ENCODE measurements at regions not wholly inside any gene's neighbourhood (a gene's known extent, or its start where the extent isn't known, plus 50 kb on each side); places are given as distances from the start of the nearest gene placed in this dataset.
A peak's percentile ranks its signal among the peaks of the same experiment; 100 is the strongest.

DNA sequence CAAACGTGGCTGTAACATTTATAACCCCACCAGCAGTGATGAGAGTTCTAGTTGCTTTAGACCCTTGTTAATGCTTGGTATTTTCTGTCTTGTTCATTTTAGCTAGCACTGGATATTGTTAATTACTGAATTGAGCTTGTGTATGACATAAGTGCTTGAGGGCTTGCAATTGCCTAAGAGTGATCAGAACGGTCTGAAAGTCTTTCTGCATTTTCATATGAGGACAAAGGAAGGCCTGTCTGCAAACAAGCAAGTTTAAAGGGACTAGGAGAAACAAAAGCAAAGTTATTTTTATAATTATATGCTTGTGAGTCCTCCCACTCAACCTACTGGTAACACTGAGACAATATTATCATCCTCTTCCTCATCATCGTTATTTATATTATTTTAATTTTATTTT is 305.5 kb upstream of the DUSP10 start:
- DNase-seq (ENCODE audit: low read depth in 4 of 4, low spot score in 3 of 4), result no peak

DNA sequence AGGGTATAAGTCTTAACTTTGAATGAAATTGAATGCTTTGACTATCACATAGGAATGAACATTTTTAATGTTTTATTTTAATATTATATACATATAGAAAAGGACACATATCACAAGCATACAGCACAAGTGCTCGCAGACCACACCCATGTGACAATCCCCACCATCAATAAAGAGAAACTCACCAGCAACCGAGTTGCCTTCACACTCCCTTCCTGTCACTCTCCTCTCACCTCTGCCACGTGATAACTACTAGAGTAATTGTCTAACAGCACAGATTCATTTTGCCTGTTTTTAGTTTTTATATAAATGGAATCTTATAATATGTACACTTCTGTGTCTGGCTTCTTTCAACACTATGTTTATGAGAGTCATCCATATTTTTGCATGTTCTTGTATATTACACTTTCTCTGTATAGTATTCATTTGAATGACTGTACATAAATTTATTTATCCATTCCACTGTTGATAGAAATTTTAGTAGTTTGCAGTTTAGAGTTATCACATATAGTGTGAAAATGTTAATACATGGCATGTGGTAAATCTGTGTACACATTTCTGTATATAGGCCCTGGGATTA is 304.9 kb upstream of the DUSP10 start:
- no peak for DNase-seq (ENCODE audit: low read depth in 4 of 4, low spot score in 3 of 4)

DNA sequence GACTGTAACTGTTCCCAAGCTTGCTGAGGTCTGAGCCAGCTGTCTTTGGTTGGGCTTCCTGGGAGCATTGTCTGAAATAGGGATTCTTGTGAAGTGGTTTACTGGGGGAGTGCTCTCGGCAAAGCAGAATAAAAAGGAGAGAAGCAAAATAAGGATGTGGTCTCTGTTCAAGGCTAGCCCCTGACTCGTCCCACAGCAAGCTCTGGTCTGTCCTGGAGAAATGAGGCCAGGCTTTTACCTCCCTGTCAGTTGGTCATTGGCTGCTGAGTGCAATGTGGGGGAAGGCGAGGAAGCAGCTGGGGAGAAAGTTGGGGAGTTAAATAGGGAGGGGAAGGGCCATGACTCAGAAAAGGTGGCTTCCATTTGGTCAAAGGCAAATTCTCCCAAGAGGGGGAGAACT is 303.9 kb upstream of the DUSP10 start:
- no peak for DNase-seq (ENCODE audit: low read depth in 4 of 4, low spot score in 3 of 4)

DNA sequence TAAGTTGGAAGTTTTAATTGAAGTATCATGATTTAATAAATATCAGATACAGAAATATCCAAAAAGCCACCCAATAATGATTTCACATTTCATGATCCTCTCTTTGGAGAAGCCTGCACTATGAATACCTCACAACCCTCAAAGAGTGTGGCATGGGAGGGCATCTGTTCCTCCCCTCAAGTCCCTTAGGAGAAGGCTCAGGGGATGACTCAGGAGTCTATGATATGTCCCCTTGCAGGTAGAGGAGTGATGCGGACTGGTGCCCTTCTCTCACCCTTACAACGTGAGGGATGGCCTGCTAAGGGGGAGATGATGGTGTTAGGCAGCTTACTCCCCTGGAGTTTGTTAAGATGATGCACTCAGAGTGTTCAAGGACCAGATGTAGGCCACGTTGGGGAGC is 303.3 kb upstream of the DUSP10 start:
- DNase-seq (ENCODE audit: low read depth in 4 of 4, low spot score in 3 of 4), result no peak

DNA sequence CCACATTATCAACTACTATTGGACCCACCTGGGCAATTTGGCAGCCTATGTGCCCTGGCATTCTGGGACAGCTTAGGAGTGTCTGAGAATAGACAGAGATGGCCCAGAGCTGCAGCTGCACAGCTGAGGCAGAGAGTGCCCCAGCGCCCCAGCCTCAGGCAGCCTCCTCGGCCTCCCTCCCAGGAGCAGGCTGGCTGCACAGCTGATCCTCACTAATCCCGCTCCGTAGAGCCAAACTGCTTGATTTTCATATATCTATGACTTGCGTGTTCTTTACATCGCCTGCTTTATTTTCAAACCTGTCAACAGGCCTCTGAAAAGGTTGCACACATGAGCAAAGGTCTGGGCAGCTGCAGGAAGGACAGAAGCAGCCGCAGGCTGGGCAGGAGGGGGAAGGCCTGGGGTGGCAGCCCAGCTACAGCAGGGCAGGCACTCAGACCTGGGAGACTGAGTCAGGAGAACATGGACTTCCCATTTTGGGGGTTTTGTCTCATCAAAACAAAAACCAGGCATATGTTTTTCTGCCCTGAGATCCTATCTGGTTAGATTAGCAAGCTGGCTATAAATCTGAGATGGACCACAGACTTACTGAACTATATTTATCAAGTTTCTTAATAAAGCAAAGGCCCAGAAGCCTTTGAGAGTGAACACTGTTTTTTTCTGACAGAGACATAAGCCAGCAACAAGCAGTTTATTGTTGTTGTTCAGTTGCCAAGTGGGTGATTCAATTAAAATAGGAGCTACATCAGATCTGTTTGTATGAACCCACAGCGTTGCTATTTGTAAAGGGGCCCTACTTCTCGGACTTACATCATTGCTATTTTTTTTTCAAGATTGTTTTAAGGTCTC is 301.8 kb upstream of the DUSP10 start:
- DNase-seq (ENCODE audit: low read depth in 4 of 4, low spot score in 3 of 4), result peak in 2 of 4 donors; percentile 68 to 69

DNA sequence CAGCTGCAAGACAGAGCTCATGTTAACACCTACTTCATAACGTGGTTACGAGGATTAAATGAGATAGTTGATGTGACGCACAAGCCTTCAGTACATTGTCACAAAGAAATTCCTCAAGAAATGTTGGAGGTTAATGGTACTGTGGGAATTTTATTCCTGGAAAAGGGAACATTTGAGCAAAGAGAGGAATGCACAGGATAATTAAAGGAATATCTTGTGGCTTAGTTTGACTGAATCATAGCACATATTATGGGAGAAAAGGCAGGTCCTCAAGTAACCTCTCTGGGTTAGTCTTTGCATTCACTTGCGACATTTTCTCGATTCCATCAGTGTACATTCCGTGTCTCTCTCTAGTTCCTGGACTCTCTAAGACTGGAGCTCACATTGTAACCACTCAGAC is 300.2 kb upstream of the DUSP10 start:
- DNase-seq (ENCODE audit: low read depth in 4 of 4, low spot score in 3 of 4), result no peak

DNA sequence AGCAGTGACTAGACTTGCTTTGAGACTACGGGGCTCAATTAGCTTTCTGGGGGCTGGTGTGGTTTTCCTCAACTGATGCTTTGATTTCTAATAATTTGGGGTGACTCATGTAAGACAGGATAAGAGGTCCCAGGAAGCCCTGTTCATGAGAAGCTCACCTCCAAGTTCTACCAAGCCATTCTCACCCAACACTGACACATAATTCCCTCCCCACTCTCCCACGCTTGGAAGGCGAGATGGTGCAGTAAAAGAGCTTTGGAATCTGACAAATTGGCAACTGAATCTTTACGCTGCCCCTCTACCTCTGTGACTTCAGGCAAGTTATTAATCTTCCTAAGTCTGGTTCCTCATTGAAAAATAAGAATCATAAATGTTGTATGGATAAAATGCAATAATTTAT is 299.1 kb upstream of the DUSP10 start:
- DNase-seq (ENCODE audit: low read depth in 4 of 4, low spot score in 3 of 4), result peak in 1 of 4 donors; percentile 27

DNA sequence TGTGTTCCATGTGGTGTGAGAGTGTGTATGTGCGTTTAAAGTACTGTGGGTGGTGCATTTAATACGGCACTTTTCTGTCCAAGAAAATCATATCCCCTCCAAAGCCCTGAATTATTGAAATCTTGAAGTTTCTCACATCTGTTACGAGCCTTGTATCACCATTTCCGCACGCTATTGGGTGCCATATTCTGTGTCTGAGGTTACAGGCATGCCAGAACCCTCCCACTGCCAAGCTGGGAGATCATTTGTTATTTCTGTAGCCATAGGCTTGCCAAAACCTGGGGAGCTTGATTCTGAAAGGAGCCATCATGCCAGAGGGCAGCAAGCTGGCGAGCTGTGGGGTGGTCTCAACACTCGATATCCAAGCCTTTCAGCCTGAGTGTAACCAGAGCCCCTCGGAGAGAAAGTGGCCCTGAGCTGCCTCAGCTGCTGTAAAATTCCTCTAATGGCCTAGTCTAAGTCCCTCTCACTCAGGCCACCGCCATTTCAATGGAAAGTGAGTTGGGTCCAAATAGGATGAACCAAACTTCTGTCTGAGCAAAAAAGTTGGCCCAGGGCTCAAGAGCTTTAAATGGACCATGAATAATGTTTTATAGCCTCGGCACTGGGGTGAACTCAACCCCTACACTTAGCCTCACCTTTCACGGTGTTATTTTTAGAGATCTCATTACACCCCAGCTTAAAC is 298.4 kb upstream of the DUSP10 start:
- peak in 1 of 4 donors; percentile 30 for DNase-seq (ENCODE audit: low read depth in 4 of 4, low spot score in 3 of 4)

DNA sequence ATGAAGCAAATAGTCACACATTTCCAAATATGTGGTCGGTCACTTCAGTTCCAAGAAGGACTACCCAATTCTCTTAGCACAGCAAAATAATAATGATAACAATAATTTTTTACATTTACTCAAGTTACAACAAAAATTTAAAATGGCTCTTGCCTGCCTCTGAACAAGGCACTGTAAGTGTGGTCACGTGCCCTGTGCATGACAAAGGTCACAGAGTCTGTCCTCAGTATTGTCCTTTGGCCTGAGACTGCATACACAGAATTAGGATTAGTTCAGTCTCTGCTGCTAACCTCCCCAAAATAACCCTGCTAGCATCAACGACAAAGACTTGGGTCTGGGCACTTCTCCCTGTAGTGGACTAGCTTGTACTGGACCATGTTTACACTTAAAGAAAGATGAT is 297.1 kb upstream of the DUSP10 start:
- DNase-seq (ENCODE audit: low read depth in 4 of 4, low spot score in 3 of 4), result no peak

DNA sequence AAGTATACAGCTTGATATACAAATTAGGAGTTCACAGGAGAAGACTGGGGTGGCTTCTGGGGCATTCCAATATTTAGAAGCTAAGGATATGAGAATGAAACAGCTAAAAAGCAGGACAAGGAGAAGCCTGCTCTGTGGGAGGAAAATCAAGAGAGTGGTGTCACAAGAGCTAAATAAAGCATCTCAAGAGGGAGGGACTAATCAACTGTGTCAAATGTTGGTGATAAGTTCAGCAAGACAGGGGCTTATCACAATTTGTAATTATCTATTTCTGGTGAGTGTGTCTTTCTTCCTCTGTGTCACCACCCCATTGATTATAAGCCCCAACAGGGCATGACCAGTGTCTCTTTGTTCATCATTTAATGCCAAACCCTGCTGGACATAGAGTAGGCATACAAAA is 295.8 kb upstream of the DUSP10 start:
- DNase-seq (ENCODE audit: low read depth in 4 of 4, low spot score in 3 of 4), result no peak

DNA sequence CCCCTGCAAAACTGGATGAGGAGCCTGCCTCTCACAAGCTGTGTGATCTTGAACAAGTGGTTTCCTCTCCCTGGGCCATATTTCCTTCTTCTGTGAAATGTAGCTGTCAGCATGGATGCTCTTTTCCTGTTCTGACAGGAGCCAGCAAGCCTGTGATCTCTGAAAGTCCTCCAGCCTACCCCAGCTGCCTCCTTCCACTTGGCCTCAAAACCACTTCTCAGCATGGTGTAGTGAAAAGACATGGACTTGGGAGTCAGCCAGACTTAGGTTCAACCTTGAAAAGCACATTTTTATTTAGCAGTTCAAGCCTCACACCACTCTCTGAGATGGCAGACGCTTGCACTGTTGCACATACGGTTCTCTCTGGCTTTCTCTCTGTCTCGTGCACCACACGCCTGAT is 292.9 kb upstream of the DUSP10 start:
- DNase-seq (ENCODE audit: low read depth in 4 of 4, low spot score in 3 of 4), result no peak

DNA sequence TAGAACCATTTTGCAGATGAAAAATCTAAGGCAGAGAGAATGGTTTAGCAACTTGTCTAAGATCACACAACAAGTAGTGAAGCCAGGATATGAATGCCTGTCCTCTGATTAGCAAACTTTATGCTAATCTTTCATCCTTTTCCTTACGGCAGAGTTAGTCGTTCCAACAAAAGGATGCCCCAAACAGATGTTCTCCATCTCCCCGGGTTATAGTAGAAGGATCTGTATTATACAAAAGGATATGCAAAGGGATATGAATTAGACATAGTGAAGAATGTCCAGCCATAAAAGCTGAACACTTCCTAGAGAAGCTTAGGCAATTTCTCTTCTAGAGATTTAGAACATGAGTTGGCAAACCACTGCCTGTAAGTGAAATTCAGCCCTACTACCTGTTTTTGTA is 291.6 kb upstream of the DUSP10 start:
- DNase-seq (ENCODE audit: low read depth in 4 of 4, low spot score in 3 of 4), result no peak

DNA sequence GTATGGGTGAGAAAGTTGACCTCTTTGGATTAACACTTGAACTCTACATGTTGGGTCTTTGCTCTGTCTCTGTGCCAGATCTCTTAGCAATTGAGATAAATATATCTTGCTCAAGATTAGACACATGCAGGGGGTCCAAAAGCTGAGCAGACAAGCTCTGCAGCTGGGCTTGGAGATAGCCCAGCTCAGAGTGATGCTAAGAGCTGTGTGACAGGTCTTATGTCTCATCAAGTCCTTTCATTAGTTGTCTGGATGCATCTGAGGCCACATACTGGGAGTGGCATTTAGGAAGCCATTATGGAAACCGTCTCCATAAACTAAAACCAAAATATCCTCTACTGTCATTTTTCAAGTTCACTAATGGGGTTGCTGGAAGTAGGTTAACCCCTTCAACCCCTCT is 289.4 kb upstream of the DUSP10 start:
- DNase-seq (ENCODE audit: low read depth in 4 of 4, low spot score in 3 of 4), result no peak

DNA sequence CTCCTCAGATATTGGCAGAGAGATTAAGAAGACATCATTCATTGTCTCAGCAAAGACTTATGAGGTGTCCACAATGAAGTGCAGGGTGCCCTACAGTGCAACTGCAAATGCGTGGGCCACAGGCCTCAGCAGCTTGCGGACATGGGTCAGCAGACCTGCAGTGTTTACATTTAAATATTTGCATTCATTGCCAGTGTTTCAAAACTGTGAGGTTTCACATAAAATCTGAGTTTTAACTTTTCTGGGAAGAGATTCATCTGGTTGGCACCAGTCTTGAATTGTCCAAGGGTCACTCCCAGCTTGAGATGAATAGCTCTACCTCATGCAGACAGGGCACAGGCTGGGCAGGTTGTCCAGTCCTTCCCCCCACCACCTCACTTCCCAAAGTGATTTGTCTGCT is 286.8 kb upstream of the DUSP10 start:
- DNase-seq (ENCODE audit: low read depth in 4 of 4, low spot score in 3 of 4), result no peak

DNA sequence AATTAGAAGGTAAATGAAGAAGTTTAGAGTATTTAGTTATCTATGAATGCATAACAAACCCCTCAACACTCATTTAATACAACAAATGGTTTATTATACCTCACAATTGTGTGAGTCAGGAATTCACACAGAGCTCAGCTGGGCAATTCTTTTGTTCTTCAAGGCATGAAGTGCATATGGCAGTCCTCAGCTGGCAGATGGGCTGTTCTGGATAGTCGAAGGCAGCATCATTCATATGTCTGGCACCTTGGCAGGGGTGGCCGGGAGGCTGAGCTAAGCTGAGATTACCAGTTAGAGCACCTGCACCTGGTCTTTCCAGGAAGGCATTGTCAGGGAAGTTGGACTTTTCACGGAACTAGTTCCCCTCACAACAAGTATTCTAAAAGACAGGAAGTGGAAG is 286.2 kb upstream of the DUSP10 start:
- DNase-seq (ENCODE audit: low read depth in 4 of 4, low spot score in 3 of 4), result no peak

DNA sequence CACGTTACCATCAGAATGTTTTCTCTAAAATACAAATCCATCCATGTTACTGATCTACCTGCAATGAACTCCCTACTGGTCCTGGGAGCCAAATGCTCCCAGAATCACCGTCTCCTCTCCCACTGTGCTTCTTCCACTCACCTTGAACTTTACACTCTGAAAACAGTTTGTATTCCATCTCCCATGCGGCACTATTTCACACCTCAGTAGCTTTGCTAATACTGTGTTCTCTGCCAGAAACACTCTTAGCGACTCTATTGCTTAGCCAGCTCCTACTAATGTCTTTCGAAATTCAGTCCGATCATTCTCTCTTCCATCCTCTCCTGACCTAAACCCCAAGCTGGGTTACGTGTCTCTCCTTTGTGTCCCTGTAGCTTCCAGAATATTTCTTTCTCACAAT is 284.4 kb upstream of the DUSP10 start:
- DNase-seq (ENCODE audit: low read depth in 4 of 4, low spot score in 3 of 4), result no peak

DNA sequence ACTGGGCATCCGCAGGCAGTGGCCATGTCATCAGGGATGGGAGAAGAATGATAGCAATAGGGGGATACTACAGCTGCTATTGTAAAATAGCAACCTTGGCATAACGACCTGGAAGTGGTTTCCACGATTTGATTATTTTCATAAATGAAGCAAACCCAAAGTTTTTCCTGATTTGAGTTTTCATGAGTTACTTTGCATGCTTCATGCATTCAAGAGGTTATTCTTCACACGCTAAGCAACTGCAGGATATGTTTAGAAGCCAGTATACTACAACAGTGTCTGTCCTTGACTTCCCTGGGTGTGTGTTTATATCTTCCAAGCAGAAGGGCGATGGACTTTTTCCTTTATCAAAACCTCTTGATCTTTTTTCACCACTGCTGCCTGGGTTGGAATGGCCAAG is 281.1 kb upstream of the DUSP10 start:
- no peak for DNase-seq (ENCODE audit: low read depth in 4 of 4, low spot score in 3 of 4)

DNA sequence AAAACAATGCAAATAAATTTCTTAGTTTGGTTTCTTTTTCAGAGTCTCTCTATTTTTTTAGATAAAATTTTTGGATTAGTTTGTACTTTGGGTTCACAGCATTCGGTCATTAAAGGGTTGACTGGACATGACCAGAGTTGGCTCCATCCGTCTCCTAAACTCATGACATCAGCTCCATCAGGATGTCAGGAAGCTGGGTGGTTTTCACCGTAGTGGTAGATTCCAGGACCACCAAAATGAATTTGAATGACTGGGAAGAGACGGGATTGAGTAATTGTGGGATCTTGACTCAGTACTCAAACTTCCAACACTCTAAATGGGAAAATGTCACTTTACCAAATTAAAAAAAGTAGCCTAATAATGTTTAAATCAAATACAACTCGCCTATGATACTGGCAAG is 279.2 kb upstream of the DUSP10 start:
- DNase-seq (ENCODE audit: low read depth in 4 of 4, low spot score in 3 of 4), result no peak

DNA sequence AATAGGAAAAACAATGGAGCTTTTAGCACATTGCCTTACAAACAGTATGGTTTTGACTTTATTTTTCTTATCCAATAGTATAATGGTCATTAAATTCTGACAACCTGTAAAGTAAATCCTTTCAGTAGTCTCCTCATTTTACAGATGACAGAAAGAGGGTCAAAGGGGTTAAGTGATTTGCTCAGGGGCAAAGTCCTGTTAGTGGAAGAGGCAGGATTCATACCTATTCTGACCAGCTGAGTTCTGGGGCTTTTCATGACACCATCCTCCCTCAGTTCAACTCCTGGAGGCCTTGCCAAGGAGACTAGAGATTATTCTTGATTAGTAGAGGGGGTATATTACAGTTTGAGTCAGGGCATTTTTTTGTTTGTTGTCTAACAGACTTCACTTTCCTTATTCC is 278.7 kb upstream of the DUSP10 start:
- DNase-seq (ENCODE audit: low read depth in 4 of 4, low spot score in 3 of 4), result no peak

DNA sequence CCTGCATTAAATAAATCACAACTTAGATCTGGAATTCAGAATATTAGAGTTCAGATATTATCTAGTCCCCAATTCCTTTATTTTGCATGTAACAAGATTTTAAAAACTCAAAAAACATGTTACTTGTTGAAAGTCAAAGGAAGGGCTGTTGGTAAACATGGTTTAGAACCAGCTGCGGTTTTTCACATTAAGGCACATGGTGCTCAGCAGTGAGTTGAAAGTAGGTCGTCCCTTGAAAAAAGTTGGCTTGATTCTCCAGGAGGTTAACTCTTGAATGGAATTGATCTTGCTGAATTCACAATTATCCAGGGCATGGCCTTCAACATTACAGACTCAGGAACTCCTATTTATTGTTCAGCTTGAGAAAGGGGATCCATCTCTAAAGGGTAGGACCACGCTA is 277.1 kb upstream of the DUSP10 start:
- no peak for DNase-seq (ENCODE audit: low read depth in 4 of 4, low spot score in 3 of 4)

DNA sequence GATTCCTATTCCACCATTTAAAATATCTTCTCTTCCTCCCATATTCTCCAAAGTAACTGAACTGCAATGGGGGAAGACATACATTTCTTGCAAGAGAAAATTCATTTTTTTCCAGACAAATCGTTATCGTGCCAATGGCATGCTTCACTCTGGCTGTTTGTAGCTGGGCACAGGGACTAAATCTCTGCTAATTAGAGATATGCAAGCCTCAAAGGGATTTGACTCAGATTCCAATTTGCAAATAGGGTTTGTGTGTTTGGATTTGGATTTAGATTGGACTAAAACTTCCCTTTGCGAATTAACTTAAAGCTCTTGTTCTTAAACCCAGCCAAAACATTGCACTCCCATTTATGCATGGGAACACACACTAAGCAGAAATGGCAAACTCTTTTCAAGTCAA is 276.2 kb upstream of the DUSP10 start:
- DNase-seq (ENCODE audit: low read depth in 4 of 4, low spot score in 3 of 4), result no peak

DNA sequence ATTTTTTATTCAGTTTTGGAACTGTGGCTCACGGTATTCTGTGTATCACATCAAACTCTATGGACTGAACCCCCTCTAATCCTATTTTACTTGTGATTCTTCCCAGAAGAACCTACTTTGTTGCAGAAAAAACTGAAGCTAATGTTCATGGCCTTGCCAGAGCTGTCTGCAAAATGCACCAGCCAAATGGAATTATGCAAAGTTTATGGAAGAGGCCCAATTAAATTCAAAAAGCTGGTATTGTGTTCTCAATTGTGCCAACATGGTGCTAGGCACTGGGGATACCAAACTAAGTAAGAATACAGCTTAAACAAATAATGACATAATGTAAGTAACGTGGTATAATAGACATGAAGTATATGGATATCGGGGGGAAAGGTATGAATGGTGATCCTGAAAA is 273.8 kb upstream of the DUSP10 start:
- DNase-seq (ENCODE audit: low read depth in 4 of 4, low spot score in 3 of 4), result no peak
